ENCODE measurements at regions not wholly inside any gene's neighbourhood (a gene's known extent, or its start where the extent isn't known, plus 50 kb on each side); places are given as distances from the start of the nearest gene placed in this dataset.

DNA sequence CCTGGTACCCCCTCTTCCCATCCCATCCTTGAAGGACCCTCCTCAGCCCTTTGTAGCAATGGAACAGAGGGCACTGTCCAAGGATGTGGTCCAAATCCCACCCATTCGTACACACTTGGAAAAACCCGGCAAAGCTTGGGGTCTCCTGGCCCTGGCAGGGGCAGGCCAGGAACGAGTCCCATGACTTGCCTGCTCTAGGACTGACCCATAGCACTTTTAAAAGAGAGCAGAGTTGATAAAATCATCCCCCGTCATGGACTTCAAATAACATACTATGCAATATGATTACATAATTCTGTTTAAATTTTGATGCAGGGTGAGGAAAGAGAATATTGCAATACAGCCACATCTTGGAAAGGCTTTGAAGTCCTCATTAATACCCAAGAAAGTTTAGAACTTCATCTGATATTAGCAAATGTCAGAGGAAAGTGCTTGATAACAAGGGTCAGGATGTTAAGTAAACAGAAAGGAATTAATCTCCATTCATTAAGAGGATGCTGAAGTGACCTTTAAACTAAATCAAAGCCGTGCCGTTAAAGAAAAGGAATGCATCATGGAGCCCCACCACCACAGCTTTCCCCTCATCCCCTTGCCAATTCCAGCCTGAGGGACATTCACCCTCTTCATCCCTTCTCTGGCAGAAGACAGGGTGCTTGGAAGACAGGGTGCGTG lies 60.7 kb upstream of the NXT1 start:
- no peak overlapping the region for H3K27ac Mint-ChIP-seq
- H3K27me3 Mint-ChIP-seq: peaks cover 11% of the 10 kb centered on the region
- H3K36me3 Mint-ChIP-seq: no peaks in the 10 kb centered on the region
- H3K9me3 Mint-ChIP-seq: no peaks in the 10 kb centered on the region
- DNase-seq (ENCODE audit: extremely low spot score, unreplicated experiment): no peak
- H3K4me3 Mint-ChIP-seq: no peak overlapping the region
- H3K4me1 Mint-ChIP-seq (ENCODE audit: unreplicated experiment): peaks cover 21% of the 10 kb centered on the region
- TF ChIP-seq, protein P1, sequence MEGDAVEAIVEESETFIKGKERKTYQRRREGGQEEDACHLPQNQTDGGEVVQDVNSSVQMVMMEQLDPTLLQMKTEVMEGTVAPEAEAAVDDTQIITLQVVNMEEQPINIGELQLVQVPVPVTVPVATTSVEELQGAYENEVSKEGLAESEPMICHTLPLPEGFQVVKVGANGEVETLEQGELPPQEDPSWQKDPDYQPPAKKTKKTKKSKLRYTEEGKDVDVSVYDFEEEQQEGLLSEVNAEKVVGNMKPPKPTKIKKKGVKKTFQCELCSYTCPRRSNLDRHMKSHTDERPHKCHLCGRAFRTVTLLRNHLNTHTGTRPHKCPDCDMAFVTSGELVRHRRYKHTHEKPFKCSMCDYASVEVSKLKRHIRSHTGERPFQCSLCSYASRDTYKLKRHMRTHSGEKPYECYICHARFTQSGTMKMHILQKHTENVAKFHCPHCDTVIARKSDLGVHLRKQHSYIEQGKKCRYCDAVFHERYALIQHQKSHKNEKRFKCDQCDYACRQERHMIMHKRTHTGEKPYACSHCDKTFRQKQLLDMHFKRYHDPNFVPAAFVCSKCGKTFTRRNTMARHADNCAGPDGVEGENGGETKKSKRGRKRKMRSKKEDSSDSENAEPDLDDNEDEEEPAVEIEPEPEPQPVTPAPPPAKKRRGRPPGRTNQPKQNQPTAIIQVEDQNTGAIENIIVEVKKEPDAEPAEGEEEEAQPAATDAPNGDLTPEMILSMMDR (conservative IDR thresholded peaks at IDR 0.05): no peak

DNA sequence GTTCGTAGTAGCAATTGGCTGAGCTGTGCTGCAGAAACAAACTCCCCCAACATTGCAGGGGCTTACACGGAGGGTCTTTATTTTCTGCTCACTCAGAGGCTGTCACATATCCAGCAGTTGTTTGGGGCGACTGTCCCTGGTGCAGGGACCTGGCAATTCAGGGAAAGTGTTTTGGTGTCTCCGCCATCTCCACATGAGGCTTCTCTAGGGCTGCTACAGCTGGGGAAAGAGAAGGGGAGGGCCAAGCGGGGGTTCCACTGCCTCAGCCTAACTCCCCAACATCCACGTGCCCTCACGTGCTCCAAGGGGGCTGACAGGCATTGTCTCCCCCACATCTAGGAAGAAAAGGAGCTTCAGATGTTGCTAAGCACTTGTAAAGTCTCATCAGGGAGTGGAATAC lies 61.3 kb upstream of the NXT1 start:
- no peak for DNase-seq (ENCODE audit: extremely low spot score, unreplicated experiment)
- Mint-ChIP-seq H3K27ac (no peak overlapping the region), H3K36me3 (no peaks in the 10 kb centered on the region), H3K4me3 (no peak overlapping the region), H3K27me3 (peaks cover 14% of the 10 kb centered on the region), H3K4me1 (ENCODE audit: unreplicated experiment) (peaks cover 21% of the 10 kb centered on the region), H3K9me3 (no peaks in the 10 kb centered on the region)
- TF ChIP-seq, protein P1 (conservative IDR thresholded peaks at IDR 0.05): no peak

DNA sequence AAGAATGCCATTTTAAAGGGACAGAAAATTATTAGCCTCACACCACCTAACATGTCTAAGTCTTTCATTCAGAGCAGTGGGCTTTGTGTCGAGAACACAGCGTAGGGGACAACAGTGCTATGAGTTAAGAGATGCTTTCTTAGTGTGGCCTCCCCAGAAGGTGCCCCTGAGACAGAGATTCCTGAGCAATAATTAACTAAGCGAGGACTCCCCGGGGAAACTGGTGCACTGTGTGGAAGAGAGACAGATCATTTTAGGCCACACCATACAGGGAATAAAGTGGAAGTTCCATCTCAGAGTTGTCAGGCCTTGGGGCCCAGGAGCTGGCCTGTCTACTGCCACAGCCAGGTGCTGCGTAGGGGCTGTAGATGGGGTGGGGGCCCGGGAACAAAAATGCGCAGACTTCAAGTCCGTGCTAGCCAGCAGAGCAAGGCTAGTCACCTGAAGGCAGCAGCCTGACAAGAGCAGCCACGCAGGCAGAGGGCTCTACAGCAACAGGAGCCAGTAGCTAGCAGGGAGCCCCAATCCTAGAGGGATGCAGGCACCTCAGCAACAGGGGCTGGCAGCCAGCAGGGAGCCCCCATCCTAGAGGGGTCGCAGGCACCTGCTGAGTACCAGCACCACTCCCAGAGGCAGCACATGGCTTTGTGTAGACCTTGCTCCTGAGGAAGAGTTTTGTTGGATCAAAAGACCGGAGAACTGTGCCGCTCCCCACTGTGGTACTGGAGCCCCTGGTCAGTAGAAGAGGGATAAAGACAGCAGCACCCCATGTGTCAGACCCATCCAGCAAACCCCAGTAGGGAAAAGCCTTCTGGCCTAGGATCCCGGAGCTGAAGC lies 63.0 kb upstream of the NXT1 start:
- no peak overlapping the region for H3K27ac Mint-ChIP-seq
- no peaks in the 10 kb centered on the region for H3K36me3 Mint-ChIP-seq
- DNase-seq (ENCODE audit: extremely low spot score, unreplicated experiment): no peak
- H3K4me1 Mint-ChIP-seq (ENCODE audit: unreplicated experiment): peaks cover 21% of the 10 kb centered on the region
- H3K4me3 Mint-ChIP-seq: no peak overlapping the region
- peaks cover 19% of the 10 kb centered on the region for H3K27me3 Mint-ChIP-seq
- TF ChIP-seq, protein P1 (conservative IDR thresholded peaks at IDR 0.05): no peak
- no peaks in the 10 kb centered on the region for H3K9me3 Mint-ChIP-seq

DNA sequence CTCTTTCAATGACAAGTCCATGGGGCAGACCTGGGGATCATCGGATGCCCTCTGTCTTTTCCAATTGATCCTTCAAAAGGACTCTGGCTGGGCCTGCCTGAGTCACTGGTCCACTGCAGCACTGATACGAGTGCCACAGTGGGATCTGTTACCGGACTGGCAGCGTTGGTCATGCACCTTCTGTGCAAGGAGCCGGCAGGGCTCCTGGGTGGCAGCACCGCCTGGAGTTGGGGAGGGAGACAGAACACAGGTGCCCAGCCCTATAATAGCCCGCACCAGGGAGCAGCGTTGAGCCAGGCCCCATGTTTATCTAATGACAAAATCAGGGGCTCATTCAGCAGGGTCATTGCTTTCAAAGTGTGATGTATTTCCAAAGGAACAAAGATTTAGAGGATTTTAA lies 64.2 kb upstream of the NXT1 start:
- no peak for DNase-seq (ENCODE audit: extremely low spot score, unreplicated experiment)
- Mint-ChIP-seq H3K9me3 (no peaks in the 10 kb centered on the region), H3K27me3 (peaks cover 22% of the 10 kb centered on the region), H3K36me3 (no peaks in the 10 kb centered on the region), H3K27ac (no peak overlapping the region), H3K4me3 (no peak overlapping the region), H3K4me1 (ENCODE audit: unreplicated experiment) (peaks cover 19% of the 10 kb centered on the region)
- TF ChIP-seq, protein P1 (conservative IDR thresholded peaks at IDR 0.05): no peak

DNA sequence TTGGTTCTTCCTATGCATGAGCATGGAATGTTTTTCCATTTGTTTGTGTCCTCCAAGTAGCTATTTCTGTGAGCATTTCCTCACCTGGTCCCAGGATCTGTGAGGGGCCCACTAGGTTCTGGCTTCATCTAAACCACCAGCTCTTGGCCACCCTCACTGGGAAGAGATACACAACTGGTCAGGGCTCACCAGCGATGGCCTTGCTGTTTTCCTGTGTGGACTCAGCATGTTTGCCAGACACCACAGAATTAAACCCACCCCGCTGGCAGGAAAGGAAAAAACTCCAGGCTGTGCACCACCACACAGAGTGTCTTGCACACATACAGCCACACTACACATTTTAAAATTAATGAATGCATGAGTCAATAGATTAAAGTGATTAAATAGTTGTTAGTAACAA lies 65.1 kb upstream of the NXT1 start:
- H3K4me3 Mint-ChIP-seq: no peak overlapping the region
- TF ChIP-seq, protein P1 (conservative IDR thresholded peaks at IDR 0.05): no peak
- H3K27me3 Mint-ChIP-seq: peaks cover 14% of the 10 kb centered on the region
- peak; percentile 24 for DNase-seq (ENCODE audit: extremely low spot score, unreplicated experiment)
- H3K9me3 Mint-ChIP-seq: no peaks in the 10 kb centered on the region
- no peak overlapping the region for H3K27ac Mint-ChIP-seq
- no peaks in the 10 kb centered on the region for H3K36me3 Mint-ChIP-seq
- peaks cover 14% of the 10 kb centered on the region for H3K4me1 Mint-ChIP-seq (ENCODE audit: unreplicated experiment)
